CD4-positive, alpha-beta T cell (primary cell): ENCODE measurements at regions not wholly inside any gene's neighbourhood (a gene's known extent, or its start where the extent isn't known, plus 50 kb on each side); places are given as distances from the start of the nearest gene placed in this dataset.

Experiments
- ATAC-seq: fragments of 200-7000 bp; cut with Tn5 transposase; one replicate; pipeline ENCODE4 v1.10.0; 2022; ENCODE audit warnings: mild to moderate bottlenecking; ENCODE audit not compliant: poor library complexity
- CTCF ChIA-PET: fragments of 350-600 bp; sonication (Branson Sonifier 250); formaldehyde crosslinking; loops from one replicate; lab custom pipeline; 2021; ENCODE audit warnings: antibody characterized with exemption, inconsistent platforms; lab: Charles Lee
- POLR2A ChIA-PET: fragments of 350-600 bp; sonication (Branson Sonifier 250); formaldehyde crosslinking; loops from one replicate; lab custom pipeline; 2021; ENCODE audit warnings: antibody characterized with exemption, inconsistent platforms; lab: Charles Lee
- DNase-seq, 14 experiments: peaks; one replicate each; pipeline ENCODE4 v3.0.0-alpha.2; 2013 to 2020; ENCODE audit warnings: mixed read lengths in 2 of 14
- H3K27ac ChIP-seq, 2 donors: one replicate each; pipeline versions ENCODE4 v1.5.1 to v1.7.0; 2013; ENCODE audit warnings: low read length in 2 of 2, low read depth in 1 of 2, mild to moderate bottlenecking in 1 of 2
- H3K27me3 ChIP-seq, 2 experiments: 1 replicate in 1 of 2; 2 replicates in 1 of 2; pipeline versions ENCODE4 v1.6.1 to v1.7.0; 2013; ENCODE audit warnings: low read length in 2 of 2, control low read depth in 1 of 2, mild to moderate bottlenecking in 1 of 2, moderate library complexity in 1 of 2; ENCODE audit not compliant: insufficient read depth in 2 of 2, control insufficient read depth in 1 of 2
- H3K36me3 ChIP-seq: one replicate; pipeline ENCODE4 v1.6.1; 2013; ENCODE audit warnings: low read length, control low read depth; ENCODE audit not compliant: insufficient read depth
- H3K4me1 ChIP-seq: one replicate; pipeline ENCODE4 v1.6.1; 2013; ENCODE audit warnings: low read length, control low read depth; ENCODE audit not compliant: insufficient read depth
- H3K4me3 ChIP-seq: one replicate; pipeline ENCODE4 v1.5.1; 2013; ENCODE audit warnings: mild to moderate bottlenecking, low read length, moderate library complexity
- H3K9me3 ChIP-seq, 2 experiments: 1 replicate in 1 of 2; 2 replicates in 1 of 2; pipeline versions ENCODE4 v1.6.1 to v1.7.0; 2013; ENCODE audit warnings: low read length in 2 of 2, mild to moderate bottlenecking in 2 of 2, control low read depth in 1 of 2, moderate library complexity in 1 of 2; ENCODE audit not compliant: control insufficient read depth in 1 of 2, insufficient read depth in 1 of 2
- H3K27ac Mint-ChIP-seq: one replicate; pipeline ENCODE4 v1.8.0; 2020; ENCODE audit warnings: mixed read lengths
- H3K27me3 Mint-ChIP-seq: one replicate; pipeline ENCODE4 v1.8.0; 2021; ENCODE audit warnings: mixed read lengths
- H3K36me3 Mint-ChIP-seq: one replicate; pipeline ENCODE4 v1.8.0; 2021; ENCODE audit warnings: low read depth, mixed read lengths
- H3K4me1 Mint-ChIP-seq: one replicate; pipeline ENCODE4 v1.8.0; 2021; ENCODE audit warnings: low read depth, mixed read lengths
- H3K4me3 Mint-ChIP-seq: one replicate; pipeline ENCODE4 v1.8.0; 2020; ENCODE audit warnings: mild to moderate bottlenecking, mixed read lengths
- H3K9me3 Mint-ChIP-seq: one replicate; pipeline ENCODE4 v1.8.0; 2020; ENCODE audit warnings: mixed read lengths
- CTCF ChIP-seq: fragments of 200-600 bp; IDR thresholded peaks from one replicate; pipeline ENCODE4 v1.8.0; 2022; ENCODE audit warnings: antibody characterized with exemption, mild to moderate bottlenecking
- intact Hi-C, 2 experiments: fragments of 100-400 bp; cut with DNase I in 1 of 2; cut with micrococcal nuclease in 1 of 2; formaldehyde crosslinking; loops; one replicate each; pipeline versions ENCODE4 v1.15.1 to v1.9.0; 2023 to 2025; cut with DNase I, micrococcal nuclease

GRCh38 chr5:13574574-13574973 lies 369.9 kb downstream of the DNAH5 start:
- H3K9me3 Mint-ChIP-seq, result peaks cover 11% of the 10 kb centered on the region
- intact Hi-C loops, result no loop called here
- Histone ChIP-seq H3K9me3 (peaks cover 0 to 21% of the 10 kb centered on the region in 2 experiments), H3K4me1 (no peaks in the 10 kb centered on the region), H3K27me3 (no peaks in the 10 kb centered on the region), H3K36me3 (no peaks in the 10 kb centered on the region), H3K27ac (no peak overlapping the region), H3K4me3 (no peak overlapping the region)
- TF ChIP-seq CTCF, result no peak
- H3K4me3 Mint-ChIP-seq, result no peak overlapping the region
- H3K27ac Mint-ChIP-seq, result no peak overlapping the region
- ChIA-PET POLR2A (no interaction called here), CTCF (no interaction called here)
- ATAC-seq, result no peak
- H3K27me3 Mint-ChIP-seq, result no peaks in the 10 kb centered on the region
- no peaks in the 10 kb centered on the region for H3K4me1 Mint-ChIP-seq
- no peak for DNase-seq
- H3K36me3 Mint-ChIP-seq, result no peaks in the 10 kb centered on the region

- POLR2A ChIA-PET, result no interaction called here
- no peaks in the 10 kb centered on the region for H3K4me1 Mint-ChIP-seq
- peaks cover 9% of the 10 kb centered on the region for H3K9me3 Mint-ChIP-seq
- no peak overlapping the region for H3K27ac Mint-ChIP-seq
- no peak for DNase-seq
- CTCF ChIA-PET, result no interaction called here
- no peak for TF ChIP-seq CTCF
- no peaks in the 10 kb centered on the region for H3K27me3 Mint-ChIP-seq
- no peak overlapping the region for H3K27ac ChIP-seq
- ATAC-seq, result no peak
- no peaks in the 10 kb centered on the region for H3K27me3 ChIP-seq
- intact Hi-C loops, result no loop called here
- H3K36me3 ChIP-seq, result no peaks in the 10 kb centered on the region
- no peak overlapping the region for H3K4me3 ChIP-seq
- peaks cover 0 to 4% of the 10 kb centered on the region in 2 experiments for H3K9me3 ChIP-seq
- no peak overlapping the region for H3K4me3 Mint-ChIP-seq
- no peaks in the 10 kb centered on the region for H3K4me1 ChIP-seq
- H3K36me3 Mint-ChIP-seq, result no peaks in the 10 kb centered on the region
These were observed 372.3 kb downstream of the DNAH5 start for GRCh38 chr5:13572163-13572562.

GRCh38 chr5:13569090-13569715 lies 375.3 kb downstream of the DNAH5 start:
- Histone ChIP-seq H3K27me3 (no peaks in the 10 kb centered on the region), H3K27ac (no peak overlapping the region), H3K36me3 (no peaks in the 10 kb centered on the region), H3K4me1 (no peaks in the 10 kb centered on the region), H3K9me3 (no peaks in the 10 kb centered on the region), H3K4me3 (no peak overlapping the region)
- no peak for DNase-seq
- no peak for TF ChIP-seq CTCF
- no peak overlapping the region for H3K27ac Mint-ChIP-seq
- no peak overlapping the region for H3K4me3 Mint-ChIP-seq
- no peak for ATAC-seq
- ChIA-PET POLR2A (no interaction called here), CTCF (no interaction called here)
- no peaks in the 10 kb centered on the region for H3K4me1 Mint-ChIP-seq
- no peaks in the 10 kb centered on the region for H3K36me3 Mint-ChIP-seq
- peaks cover 13% of the 10 kb centered on the region for H3K9me3 Mint-ChIP-seq
- intact Hi-C loops, result no loop called here
- H3K27me3 Mint-ChIP-seq, result no peaks in the 10 kb centered on the region
